H1 (cell line): ENCODE measurements at regions not wholly inside any gene's neighbourhood (a gene's known extent, or its start where the extent isn't known, plus 50 kb on each side); places are given as distances from the start of the nearest gene placed in this dataset.

Experiments used
- BCL11A ChIP-seq, 2 experiments: IDR thresholded peaks; one replicate each; pipeline ENCODE4 v1.6.1; 2011; ENCODE audit warnings: low read depth in 2 of 2, low read length in 2 of 2, mild to moderate bottlenecking in 2 of 2
- RNF2 ChIP-seq: fragments of 200-900, 300-1000 bp; sonication (generic); IDR thresholded peaks from 2 replicates; pipeline ENCODE4 v1.7.1; 2016; ENCODE audit warnings: borderline replicate concordance, low read depth, mild to moderate bottlenecking, antibody characterized with exemption, low read length; ENCODE audit not compliant: poor library complexity, severe bottlenecking; ENCODE audit errors: missing control alignments
- TF ChIP-seq, protein P1 (sequence below): IDR thresholded peaks from 2 replicates; pipeline ENCODE4 v1.6.1; 2012; ENCODE audit warnings: low read length, inconsistent platforms

DNA sequence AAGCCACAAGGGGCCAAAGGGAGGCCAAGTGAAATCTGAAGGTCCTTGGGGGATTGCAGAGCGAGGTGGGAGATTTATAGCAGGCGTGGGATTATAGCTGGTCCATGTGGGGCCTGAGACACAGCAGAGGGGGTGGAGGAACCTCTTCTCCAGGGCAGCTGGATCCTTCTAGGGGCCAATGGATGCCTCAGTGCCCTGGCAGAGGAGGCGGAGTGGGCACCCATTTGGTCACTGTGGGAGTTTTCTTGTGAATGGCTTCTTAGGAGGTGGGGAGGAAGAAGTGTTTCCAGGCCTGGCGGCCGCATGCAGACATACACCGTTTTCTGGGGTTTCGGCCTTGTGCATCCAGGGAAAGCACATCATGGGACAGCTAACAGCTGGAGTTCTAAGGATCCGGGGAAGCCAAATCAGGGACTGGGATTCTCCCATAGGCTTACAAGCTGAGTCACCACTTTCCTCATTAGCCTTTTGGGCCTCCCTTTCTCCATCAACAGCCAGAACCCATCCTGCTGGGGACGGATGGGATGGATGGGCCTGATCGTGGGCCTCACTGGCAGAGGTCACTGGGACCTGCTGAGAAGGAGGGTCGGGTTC is 76.5 kb downstream of the RHOU start (continued):
- TF ChIP-seq RNF2 (no peak), BCL11A (IDR thresholded peaks at IDR 0.05; ENCODE audit: low read depth in 2 of 2, low read length in 2 of 2) (no peak)
- TF ChIP-seq, protein P1, sequence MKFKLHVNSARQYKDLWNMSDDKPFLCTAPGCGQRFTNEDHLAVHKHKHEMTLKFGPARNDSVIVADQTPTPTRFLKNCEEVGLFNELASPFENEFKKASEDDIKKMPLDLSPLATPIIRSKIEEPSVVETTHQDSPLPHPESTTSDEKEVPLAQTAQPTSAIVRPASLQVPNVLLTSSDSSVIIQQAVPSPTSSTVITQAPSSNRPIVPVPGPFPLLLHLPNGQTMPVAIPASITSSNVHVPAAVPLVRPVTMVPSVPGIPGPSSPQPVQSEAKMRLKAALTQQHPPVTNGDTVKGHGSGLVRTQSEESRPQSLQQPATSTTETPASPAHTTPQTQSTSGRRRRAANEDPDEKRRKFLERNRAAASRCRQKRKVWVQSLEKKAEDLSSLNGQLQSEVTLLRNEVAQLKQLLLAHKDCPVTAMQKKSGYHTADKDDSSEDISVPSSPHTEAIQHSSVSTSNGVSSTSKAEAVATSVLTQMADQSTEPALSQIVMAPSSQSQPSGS, result no peak
